H4 (cell line): ENCODE measurements at regions not wholly inside any gene's neighbourhood (a gene's known extent, or its start where the extent isn't known, plus 50 kb on each side); places are given as distances from the start of the nearest gene placed in this dataset.

Source experiments
- DNase-seq: peaks from one replicate; pipeline ENCODE4 v3.0.0-alpha.2; 2015; ENCODE audit warnings: low spot score

- no peak for DNase-seq
Observed at GRCh38 chr20:50392138-50392866, 117.9 kb upstream of the PTPN1 start.

- no peak for DNase-seq
Observed at GRCh38 chr20:50393242-50393641, 116.9 kb upstream of the PTPN1 start.

GRCh38 chr20:50393990-50394561 lies 116.1 kb upstream of the PTPN1 start:
- DNase-seq: no peak

GRCh38 chr20:50394569-50394968 lies 115.6 kb upstream of the PTPN1 start:
- no peak for DNase-seq

- no peak for DNase-seq
Observed at GRCh38 chr20:50395251-50395729, 114.9 kb upstream of the PTPN1 start.

- DNase-seq: no peak
Observed at GRCh38 chr20:50395914-50396488, 114.2 kb upstream of the PTPN1 start.

- DNase-seq: no peak
Observed at GRCh38 chr20:50396623-50397022, 113.6 kb upstream of the PTPN1 start.

- DNase-seq: no peak
Observed at GRCh38 chr20:50397058-50397457, 113.1 kb upstream of the PTPN1 start.

- no peak for DNase-seq
Observed at GRCh38 chr20:50398064-50398463, 112.1 kb upstream of the PTPN1 start.

GRCh38 chr20:50398471-50398820 lies 111.7 kb upstream of the PTPN1 start:
- DNase-seq: no peak

- DNase-seq: no peak
Observed at GRCh38 chr20:50398821-50399554, 111.2 kb upstream of the PTPN1 start.

GRCh38 chr20:50399555-50399916 lies 110.6 kb upstream of the PTPN1 start:
- no peak for DNase-seq

- DNase-seq: no peak
Observed at GRCh38 chr20:50399917-50400704, 110.1 kb upstream of the PTPN1 start.

- DNase-seq: no peak
Observed at GRCh38 chr20:50400705-50401586, 109.2 kb upstream of the PTPN1 start.

GRCh38 chr20:50401587-50402418 lies 108.4 kb upstream of the PTPN1 start:
- DNase-seq: no peak

- no peak for DNase-seq
Observed at GRCh38 chr20:50403565-50404418, 106.4 kb upstream of the PTPN1 start.

- DNase-seq: no peak
Observed at GRCh38 chr20:50404419-50405234, 105.6 kb upstream of the PTPN1 start.
